OCI-M2 (cell line): ENCODE measurements at regions not wholly inside any gene's neighbourhood (a gene's known extent, or its start where the extent isn't known, plus 50 kb on each side); places are given as distances from the start of the nearest gene placed in this dataset.
"Not testable (repeated sequence)": the region's sequence is repeated elsewhere in the genome, so short reads cannot be mapped to it uniquely, and the experiment has no call there.

Experiments
- DNase-seq: peaks from one replicate; lab custom pipeline; 2025; ENCODE audit not compliant: unreplicated experiment; lab: John Stamatoyannopoulos, UW

DNA sequence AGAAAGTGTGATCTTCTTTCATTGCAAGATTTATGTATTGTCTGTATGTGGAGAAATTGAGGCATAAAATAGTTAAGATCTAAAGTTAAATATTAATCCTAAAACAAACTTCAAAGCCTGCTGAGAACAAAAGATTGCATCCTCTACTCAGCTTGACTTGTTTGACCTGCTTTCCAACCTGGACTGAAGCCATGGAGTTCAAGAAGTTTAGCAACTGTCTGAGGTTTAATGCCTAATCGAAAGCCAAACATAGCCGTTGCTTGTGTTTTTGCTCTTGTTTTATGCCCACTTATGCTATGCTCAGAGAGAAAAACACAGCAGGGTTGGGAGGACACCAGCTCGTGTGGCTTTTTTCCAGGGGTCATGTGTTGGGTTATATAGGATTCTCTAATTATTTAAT lies 135.6 kb downstream of the NUFIP1 start:
- no peak for DNase-seq

DNA sequence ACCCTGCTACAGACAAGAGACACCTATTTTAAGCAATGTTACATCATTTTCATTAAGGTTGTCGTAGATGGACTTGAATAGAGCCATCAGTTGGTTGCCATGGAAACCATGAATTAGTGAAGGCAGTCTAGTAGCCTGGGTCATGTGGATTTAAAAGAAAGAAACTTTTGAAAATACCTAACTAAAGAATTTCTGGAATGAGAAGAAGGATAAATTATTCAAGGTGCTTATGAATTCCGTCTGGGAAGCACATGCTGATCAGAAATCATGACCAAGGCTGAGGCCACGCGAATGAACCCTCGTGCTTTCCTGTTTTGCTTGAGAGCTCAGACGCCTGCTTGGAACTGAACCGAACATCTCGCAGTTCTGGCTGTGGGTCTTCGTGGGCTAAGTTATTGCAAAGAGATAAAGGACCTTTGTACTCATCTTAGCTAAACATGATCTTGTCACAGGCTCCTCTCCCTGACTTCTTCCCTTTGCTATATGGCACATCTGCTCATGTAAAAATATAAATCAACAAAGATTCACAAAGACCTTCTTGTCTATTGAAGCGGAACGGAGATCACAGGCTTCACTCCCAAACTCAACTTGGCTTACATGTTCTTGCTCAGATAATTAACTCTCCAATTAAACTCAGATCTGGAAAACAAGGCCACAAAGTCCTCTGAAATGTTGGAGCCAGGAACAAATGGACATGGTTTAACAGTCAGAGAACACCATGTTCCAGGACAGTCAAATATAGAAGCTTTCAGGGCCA lies 140.2 kb downstream of the NUFIP1 start:
- no peak for DNase-seq

DNA sequence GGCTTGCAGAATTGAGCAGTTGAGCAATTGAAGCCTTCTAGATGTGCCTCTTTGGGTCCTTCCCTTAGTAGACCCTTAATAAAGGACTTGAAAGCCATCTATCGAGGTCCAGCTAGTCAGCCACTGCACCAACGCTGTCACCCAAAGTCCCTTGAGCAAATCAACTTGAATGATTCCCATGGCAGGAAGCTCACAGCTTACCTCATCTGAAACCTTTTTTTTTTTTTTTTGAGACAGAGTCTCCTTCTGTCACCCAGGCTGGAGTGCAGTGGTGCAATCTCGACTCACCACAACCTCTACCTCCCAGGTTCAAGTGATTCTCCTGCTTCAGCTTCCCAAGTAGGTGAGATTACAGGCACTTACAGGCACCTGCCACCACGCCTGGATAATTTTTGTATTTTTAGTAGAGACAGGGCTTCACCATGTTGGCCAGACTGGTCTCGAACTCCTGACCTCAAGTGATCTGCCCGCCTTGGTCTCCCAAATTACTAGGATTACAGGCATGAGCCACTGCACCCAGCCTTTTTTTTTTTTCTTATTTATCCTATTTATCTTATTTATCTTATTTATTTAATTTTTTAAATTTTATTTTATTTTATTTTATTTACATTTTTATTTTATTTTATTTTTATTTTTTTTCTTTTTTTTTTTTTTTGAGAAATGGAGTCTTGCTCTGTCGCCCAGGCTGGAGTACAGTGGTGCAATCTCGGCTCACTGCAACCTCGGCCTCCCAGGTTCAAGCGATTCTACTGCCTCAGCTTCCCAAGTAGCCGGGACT lies 143.8 kb downstream of the NUFIP1 start:
- not testable (repeated sequence) for DNase-seq

DNA sequence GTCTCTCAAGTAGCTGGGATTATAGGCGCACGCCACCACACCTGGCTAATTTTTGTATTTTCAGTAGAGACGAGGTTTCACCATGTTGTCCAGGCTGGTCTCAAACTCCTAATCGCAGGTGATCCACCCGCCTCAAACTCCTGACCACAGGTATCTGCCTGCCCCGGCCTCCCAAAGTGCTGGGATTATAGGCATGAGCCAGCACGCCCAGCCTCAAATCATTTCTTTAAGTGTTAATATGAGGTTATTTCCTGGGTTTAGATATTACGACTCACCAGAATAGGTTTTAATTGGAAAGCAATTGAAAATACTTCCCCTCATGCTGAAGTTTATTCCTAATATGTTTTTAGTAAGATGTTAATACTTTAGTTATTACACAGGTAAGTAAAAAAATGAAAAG lies 144.5 kb downstream of the NUFIP1 start:
- no peak for DNase-seq

DNA sequence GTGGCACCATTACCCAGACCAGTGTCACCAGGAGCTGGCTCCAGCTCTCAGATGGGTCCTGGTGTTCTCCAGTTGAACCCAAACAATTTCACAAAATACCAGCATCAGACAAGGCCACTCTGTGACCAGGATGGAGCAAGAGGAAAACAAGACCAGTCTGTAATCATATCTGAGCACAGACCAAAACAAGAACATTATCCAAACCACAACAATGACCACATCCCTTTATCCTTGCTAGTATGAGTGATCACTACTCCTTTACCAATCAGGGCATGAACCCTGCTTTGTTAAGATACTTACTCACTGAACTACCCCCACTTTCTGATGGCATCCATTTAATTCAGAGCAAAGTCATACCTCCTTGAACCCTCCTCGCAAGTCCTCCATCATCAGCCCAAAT lies 145.9 kb downstream of the NUFIP1 start:
- DNase-seq: peak; percentile 21

DNA sequence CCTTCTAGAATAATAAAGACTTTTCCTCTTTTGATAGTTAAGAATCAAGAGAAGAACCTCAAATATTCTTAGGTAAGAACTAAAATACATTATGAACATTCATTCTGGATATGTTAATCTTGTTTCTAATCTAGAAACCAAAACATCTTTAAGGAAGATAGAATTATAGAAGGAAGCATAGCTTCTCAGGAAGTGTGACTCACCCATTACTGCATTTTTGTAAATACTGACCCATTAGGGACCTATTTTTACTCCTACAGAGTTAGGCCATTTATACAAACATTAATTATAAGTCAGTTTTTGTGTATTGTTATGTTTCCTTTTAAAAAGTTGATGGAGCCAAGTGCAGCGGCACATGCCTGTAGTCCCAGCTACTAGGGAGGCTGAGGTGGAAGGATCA lies 147.1 kb downstream of the NUFIP1 start:
- DNase-seq: no peak

DNA sequence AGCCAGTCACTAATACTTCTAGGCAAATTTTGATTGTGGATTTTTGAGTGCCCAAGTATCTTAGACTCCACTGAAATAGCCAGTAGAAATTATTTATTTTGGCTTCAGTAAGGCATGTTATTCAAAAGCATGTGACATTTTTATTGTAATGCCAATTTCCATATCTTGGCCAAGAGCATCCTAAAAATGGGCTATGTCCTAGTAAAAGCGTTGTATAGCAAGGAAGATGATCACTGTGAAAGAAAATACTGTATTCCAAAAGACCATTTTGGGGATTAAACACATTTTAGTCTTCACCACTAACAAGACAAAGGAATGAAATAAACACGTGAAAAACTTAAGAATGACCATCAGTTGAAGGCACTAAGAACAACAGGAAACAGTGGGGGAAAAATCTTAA lies 149.1 kb downstream of the NUFIP1 start:
- no peak for DNase-seq

DNA sequence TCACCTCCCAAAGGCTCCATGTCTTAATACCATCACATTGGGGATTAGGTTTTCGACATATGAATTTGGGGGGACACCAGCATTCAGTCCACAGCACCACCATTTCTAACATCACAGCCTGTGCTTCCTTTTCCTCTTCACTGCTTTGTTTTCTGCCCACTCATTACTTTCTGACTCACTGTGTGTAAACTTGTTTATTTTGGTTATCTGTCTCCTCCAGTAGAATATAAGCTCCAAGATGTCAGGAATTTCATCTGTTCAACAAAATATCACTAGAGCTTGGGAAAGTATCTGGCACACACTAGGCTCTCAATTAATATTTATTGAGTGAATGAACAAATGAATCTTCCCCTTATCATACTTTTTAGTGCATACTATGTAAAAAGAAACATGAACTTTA lies 152.0 kb downstream of the NUFIP1 start:
- no peak for DNase-seq

DNA sequence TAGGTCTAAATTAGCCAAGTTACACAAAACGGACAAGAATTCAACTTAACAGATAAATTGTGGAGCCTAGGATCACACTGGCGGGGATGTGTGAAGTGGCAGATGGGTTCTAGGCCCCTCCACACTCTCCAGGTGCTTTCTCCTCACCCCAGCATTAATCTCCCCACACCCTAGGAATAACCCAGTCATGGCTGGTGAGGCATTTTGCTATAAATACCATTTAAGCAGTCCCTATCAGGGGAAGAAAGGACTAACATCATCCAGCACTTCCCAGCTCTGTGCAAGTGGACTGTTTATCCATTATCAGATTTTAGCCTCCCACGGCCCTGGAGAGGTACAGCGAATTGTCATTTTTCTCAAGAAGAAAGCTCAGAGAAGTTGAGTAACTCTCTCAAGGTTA lies 154.9 kb downstream of the NUFIP1 start:
- DNase-seq: no peak

DNA sequence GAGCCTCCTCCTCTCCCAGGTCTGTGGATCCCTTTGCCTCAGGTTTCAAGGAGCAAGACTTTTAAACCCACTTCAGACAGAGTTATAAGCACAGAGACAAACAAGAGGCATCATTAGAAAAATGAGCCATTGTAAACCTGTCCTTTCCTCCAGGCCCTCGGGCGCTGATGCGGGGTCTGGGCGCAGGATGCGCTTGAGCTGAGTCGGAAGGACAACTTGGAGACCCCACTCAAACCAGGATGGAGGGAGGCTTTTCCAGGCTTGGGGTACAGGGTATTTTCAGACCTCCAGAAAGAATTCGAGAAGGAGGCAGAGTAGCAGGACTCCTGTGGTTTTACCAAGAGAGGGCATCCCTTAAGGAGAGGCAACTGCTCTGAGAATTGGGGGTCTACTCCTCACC lies 155.6 kb downstream of the NUFIP1 start:
- DNase-seq: no peak

DNA sequence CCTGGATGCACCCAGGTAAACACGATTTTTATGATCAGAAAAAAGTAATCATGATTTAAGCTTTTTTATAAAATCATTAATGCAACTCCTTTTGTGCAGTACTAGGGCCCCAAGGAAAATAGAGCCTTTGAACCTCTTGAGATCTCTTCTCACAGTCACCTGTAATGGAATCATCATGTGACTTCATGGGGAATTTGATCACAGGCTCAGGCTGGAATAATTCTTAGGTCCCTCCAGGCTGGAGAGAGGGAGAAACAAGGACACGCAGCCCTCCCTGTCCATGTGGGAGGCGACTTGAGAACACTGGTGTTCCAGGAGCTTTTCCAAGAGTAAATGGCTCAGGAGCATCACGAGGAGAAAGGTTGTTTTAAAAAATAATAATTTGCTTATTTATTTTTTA lies 156.1 kb downstream of the NUFIP1 start:
- DNase-seq: no peak

DNA sequence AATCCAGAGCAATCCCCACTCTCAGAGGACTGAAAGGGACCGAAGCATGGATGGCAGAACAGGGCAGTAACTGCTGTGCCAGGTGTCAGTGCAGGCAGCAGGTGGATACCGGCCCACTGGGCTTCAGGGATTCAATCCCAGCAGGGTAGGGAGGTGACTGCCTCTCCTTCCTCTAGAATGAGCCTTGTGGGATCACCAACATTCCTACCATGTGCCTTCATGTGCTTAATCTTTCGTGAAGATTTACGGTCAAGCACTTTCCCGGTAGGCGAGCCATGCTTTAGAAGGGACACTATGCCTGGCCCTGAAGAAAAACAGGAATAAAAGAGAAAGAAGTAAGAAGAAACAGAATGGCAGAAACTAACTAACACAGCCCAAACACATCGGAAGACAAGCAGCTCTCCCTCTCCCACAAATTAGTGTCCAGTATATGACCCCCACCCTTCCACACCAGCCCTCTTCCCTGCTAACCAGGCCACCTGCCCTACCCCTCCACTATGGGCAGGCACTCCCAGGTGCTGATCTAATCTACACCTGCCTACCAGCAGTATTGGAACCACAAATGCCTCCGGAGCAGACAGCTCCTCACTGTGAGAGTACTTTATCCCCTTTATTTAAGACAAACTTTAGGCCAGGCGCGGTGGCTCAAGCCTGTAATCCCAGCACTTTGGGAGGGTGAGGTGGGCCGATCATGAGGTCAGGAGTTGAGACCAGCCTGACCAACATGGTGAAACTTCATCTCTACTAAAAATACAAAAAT lies 162.5 kb downstream of the NUFIP1 start:
- DNase-seq: no peak

DNA sequence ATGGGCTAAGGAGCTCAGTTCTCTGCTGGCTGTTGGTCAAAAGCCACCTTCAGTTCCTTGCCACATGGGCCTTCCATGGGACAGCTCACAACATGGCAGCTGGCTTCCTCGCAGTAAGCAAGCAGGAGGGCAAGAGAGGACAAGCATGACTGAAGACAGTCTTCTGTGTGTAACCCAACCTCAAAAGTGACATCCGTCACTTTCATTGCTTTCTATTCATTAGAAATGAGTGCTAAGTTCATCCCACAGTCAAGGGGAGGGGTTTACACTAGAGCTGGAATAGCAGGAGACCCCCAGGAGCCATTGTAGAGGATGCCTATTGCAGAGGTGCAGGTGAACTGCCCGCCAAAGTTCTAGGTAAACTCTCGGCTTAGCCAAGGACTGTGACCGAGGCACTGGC lies 163.3 kb downstream of the NUFIP1 start:
- no peak for DNase-seq

DNA sequence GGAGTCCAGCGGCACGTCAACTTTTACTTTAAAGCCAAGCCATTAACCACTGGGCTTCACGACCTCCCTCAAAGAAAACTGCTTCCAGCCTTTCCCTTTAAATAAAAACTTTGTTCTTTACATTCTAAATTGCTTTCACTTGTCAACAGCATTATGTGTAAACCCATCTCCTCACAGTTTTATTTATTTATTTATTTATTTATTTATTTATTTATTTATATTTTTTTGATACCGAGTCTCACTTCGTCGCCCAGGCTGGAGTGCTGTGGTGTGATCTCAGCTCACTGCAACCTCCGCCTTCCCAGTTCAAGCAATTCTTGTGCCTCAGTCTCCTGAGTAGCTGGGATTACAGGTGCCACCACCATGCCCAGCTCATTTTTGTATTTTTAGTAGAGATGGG lies 165.7 kb downstream of the NUFIP1 start:
- DNase-seq: not testable (repeated sequence)

DNA sequence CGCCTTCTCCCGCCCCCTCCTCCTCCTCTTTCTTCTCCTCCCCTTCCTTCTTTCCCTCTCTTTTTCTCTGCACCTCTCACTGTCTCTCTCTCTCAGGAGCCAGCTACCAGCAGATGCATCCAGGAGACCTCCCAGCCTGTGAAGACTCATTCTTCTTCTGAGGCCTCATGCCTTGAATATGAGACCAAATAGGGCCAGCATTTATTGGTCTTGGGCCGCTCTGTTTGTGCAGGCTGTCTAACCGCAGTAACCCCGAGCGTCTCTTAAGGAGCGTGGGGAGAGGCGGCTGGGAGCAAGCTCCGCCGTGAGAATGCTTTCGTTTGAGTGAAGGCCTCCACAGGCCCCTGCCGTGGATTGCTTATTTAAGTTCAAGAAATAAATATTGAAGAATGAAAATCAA lies 167.0 kb downstream of the NUFIP1 start:
- no peak for DNase-seq

DNA sequence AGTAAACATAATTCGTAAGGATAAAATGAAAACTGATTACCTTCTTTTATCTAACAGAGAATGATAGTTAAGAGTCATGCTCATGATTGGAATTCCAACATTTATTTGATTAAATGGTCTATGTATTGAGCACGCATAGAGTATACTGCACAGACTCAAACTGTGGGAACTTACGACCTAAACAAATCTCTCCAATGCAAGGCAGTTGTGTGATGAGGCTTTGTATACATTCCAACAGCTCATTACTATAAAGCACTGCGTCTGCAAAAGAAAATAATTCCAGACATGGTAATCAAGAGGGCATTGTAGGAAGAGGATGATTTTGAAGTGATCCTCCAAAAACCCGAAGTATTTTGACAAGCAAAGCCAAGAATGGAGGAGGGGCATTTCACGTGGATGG lies 169.5 kb downstream of the NUFIP1 start:
- no peak for DNase-seq

DNA sequence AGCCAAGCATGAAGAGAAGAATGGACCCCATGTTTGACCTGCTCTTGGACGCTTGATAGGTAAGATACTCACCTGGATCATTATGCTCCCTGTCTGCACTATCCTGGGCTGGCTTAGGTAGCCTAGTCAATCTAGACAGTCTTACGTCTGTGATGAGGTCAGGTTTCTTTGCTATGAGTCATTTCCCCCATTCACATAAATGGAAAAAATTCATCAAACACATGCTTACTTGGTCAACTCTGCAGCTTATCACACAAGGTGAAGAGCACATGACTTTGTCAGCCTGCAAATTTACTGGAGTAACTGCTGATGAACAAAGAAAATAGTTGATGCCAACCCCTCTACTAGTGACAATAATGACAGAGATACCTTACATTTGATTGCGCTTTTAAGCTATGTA lies 170.0 kb downstream of the NUFIP1 start:
- DNase-seq: no peak

DNA sequence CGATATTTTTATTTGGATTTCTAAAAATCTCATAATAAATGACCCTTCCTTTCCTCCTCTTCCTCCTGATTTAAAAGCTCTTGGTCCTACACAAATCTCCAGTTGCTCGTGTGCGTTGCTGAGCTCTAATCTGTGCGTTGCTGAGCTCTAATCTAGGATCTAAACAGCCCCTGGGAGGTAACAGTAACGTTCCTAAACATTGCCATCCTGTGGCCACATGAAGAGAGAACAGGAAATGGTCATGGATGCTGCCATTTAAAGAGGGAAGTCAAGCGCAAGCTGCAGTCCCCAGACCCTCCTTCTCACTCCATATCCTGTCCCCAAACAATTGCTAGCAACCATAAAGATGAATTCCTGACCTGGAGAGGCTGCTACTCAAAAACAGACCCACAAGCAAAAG lies 170.8 kb downstream of the NUFIP1 start:
- no peak for DNase-seq

DNA sequence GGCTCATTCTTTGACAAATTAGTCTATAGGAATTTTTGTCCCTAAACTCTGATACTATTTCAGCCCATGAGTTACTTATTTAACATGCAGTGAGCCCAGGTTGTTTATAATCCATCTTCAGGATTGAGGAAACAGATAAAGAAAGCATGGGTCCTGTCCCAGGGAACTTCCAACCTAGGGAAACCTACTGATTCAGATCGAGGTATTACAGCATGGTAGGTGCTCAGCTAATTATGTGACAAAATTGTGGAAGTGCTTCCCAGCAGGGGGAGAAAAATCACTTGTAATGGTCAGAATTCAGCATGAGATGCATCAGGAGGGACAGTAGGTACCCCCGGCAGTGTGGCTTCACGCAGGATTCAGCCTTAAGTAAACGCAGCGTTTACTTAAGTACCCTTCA lies 171.3 kb downstream of the NUFIP1 start:
- DNase-seq: no peak

DNA sequence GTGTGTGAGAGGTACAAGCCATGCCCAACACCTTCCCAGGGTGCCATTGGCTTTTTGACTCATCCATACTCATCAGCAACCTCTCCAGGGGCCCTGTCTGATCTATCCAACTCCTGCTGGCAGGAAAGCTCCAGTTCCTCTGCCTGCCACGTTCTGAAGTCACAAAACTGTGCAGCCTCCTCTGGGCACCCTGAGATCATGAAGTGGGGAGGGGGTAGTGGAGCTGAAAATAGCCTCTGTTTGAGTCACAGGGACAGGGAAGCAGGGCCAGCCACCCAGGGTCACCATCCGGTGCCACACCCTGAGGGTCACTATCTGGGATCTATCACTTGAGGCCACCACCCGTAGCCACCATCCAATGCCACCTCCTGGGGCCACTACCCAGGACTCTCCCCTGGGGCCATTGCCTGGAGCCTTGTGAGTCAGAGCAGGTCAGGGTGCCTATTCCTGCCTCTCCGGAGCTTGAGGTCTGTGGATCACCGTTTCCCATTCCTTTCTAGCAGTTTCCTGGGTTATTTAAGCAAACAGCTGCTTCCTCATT lies 172.1 kb downstream of the NUFIP1 start:
- no peak for DNase-seq

DNA sequence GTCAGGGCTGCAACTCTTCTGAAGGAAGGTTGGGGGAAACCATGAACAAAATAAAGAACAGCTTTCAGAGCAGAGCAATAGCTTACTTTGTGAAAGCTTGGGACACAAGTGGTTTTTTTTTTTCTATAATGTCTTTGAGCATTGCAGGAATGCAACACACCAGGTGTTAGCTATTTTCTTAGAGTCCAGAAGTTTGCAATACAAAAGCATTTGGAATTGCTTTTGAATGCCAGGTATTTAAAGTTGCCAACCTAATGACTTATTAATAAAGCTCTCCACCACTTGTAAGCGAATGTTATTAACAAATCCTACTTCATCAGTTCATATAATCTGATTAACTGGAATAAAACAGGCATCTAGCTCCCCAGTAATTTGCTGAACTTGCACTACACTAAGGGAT lies 172.6 kb downstream of the NUFIP1 start:
- DNase-seq: no peak

DNA sequence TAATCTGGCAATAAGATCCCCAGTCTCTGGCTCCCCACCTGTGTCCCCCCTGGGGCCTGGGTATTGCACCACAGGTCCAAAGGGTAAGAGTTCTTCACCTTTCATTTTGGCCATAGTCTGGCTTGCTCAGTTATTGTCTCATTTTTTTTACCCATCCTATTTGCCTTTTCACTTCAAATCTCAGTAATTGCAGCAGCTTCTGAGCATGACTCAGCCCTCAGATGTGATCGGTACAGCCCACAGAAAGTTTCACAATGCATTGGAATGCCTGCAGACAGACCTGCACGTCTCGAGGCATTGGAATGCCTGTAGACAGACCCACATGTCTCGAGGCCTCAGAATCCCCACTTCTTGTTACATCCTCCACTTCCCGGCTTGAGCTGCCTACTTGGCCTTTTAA lies 173.6 kb downstream of the NUFIP1 start:
- DNase-seq: no peak
